AG04450 (cell line): ENCODE measurements at regions not wholly inside any gene's neighbourhood (a gene's known extent, or its start where the extent isn't known, plus 50 kb on each side); places are given as distances from the start of the nearest gene placed in this dataset.
"Not testable (repeated sequence)": the region's sequence is repeated elsewhere in the genome, so short reads cannot be mapped to it uniquely, and the experiment has no call there.

Experiments
- CTCF ChIA-PET: fragments of 300-600, 350-600 bp; formaldehyde crosslinking; extraction: SDS; loops from one replicate; lab custom pipeline; 2022; ENCODE audit warnings: antibody characterized with exemption, inconsistent platforms; lab: Charles Lee
- POLR2A ChIA-PET: fragments of 350-600 bp; formaldehyde crosslinking; extraction: SDS; loops from one replicate; lab custom pipeline; 2021; ENCODE audit warnings: antibody characterized with exemption, inconsistent platforms; lab: Yijun Ruan, JAX
- DNase-seq: peaks from one replicate; pipeline ENCODE4 v3.0.0-alpha.2; 2011; ENCODE audit warnings: low read depth, low spot score
- H3K27ac ChIP-seq: one replicate; pipeline ENCODE4 v1.5.1; 2012; ENCODE audit warnings: low read depth, low read length, control low read depth
- H3K27me3 ChIP-seq: one replicate; pipeline ENCODE4 v1.6.0; 2012; ENCODE audit warnings: low read length; ENCODE audit not compliant: control insufficient read depth, insufficient read depth
- H3K4me3 ChIP-seq: 2 replicates; pipeline ENCODE4 v1.5.1; 2011; ENCODE audit warnings: mild to moderate bottlenecking, low read depth, low read length, control low read depth
- H3K9me3 ChIP-seq: 2 replicates; pipeline ENCODE4 v1.5.1; 2012; ENCODE audit warnings: low read length; ENCODE audit not compliant: control insufficient read depth, insufficient read depth
- CTCF ChIP-seq: IDR thresholded peaks from 2 replicates; pipeline ENCODE4 v1.5.1; 2011; ENCODE audit warnings: low read depth, low read length, control low read depth, inconsistent platforms

- no peak overlapping the region for H3K4me3 ChIP-seq
- H3K27me3 ChIP-seq: no peaks in the 10 kb centered on the region
- CTCF ChIA-PET: no interaction called here
- H3K27ac ChIP-seq: no peak overlapping the region
- H3K9me3 ChIP-seq: no peaks in the 10 kb centered on the region
- POLR2A ChIA-PET: no interaction called here
- no peak for DNase-seq
- no peak for TF ChIP-seq CTCF
These were observed 375.6 kb upstream of the CLINT1 start for GRCh38 chr5:158234323-158235158.

DNA sequence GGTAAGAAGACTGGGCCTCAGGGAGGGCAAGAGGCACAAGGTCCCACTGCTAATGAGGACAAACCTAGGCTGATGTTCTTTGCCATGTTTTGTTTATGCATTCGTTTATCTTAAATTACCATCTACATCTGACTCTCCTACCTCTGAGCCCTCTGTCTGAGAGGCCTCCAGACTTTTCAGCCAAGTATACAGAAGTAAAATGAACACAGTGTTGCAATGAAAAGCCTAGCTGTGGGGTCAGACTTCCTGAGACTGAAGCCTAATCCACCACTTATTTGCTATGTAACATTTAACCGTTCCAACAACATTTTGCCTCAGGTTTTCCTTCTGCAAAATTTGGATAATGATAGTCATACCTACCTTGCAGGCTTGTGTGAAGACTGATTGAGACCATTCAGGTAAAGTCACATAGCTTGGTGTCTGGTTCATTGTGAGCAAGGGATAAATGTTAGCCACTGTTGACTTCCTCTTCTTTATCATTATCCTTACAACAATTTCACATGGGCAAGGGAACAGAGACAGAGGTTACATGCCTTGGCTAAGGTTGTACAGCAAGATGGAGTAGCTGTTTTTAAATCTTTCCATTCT lies 374.9 kb upstream of the CLINT1 start:
- H3K4me3 ChIP-seq: no peak overlapping the region
- no peaks in the 10 kb centered on the region for H3K9me3 ChIP-seq
- TF ChIP-seq CTCF: no peak
- no peak overlapping the region for H3K27ac ChIP-seq
- no peak for DNase-seq
- CTCF ChIA-PET: no interaction called here
- POLR2A ChIA-PET: no interaction called here
- H3K27me3 ChIP-seq: no peaks in the 10 kb centered on the region

DNA sequence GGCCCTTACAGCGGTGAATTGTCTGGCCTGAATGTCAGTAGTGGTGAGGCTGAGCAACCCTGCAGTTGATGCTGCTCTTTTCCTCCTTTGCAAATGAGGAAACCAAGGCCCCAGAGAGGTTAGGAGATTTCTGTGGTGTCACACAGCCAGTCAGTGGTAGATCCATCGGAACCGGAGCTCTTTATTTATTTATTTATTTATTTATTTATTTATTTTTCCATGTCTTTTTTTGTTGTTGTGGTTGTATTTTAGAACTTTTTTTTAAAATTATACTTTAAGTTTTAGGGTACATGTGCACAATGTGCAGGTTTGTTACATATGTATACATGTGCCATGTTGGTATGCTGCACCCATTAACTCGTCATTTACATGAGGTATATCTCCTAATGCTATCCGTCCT lies 368.4 kb upstream of the CLINT1 start:
- H3K9me3 ChIP-seq, CTCF ChIA-PET, H3K27ac ChIP-seq, DNase-seq, H3K4me3 ChIP-seq, H3K27me3 ChIP-seq, POLR2A ChIA-PET: not testable (repeated sequence)

- Histone ChIP-seq H3K4me3 (no peak overlapping the region), H3K27ac (no peak overlapping the region), H3K27me3 (no peaks in the 10 kb centered on the region), H3K9me3 (no peaks in the 10 kb centered on the region)
- ChIA-PET POLR2A (no interaction called here), CTCF (no interaction called here)
- no peak for DNase-seq
- no peak for TF ChIP-seq CTCF
These were observed 367.6 kb upstream of the CLINT1 start for GRCh38 chr5:158226496-158226895.

DNA sequence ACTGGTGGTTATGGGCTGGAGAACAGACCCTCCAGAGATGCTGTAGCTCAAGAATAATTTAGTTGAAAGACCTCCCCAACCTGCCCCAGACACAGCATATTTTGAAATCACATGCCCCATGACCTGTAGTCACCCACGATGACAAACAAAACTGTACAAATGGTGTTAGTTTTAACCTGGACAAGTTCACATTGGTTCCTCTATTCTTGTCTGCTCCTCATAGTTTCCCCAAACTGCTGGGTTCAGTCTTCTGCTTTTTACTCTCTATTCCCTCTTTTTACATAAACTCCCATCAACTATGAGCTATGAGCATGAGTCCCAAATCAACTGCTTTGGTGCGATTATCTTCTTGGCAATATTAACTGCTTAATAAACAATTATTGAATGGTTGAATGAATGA lies 365.3 kb upstream of the CLINT1 start:
- POLR2A ChIA-PET: no interaction called here
- CTCF ChIA-PET: no interaction called here

More for the DNA sequence above, 365.3 kb upstream of the CLINT1 start:
- Histone ChIP-seq H3K4me3 (no peak overlapping the region), H3K27ac (no peak overlapping the region), H3K9me3 (no peaks in the 10 kb centered on the region), H3K27me3 (no peaks in the 10 kb centered on the region)
- no peak for TF ChIP-seq CTCF
- DNase-seq: no peak
